Gastrocnemius medialis (tissue), 4 donors: ENCODE measurements at regions not wholly inside any gene's neighbourhood (a gene's known extent, or its start where the extent isn't known, plus 50 kb on each side); places are given as distances from the start of the nearest gene placed in this dataset.

Source experiments
- POLR2A ChIP-seq, 2 donors: fragments of 450-650 bp; IDR thresholded peaks; one replicate each; pipeline ENCODE4 v1.6.1; 2017; ENCODE audit warnings: antibody characterized with exemption in 2 of 2, mild to moderate bottlenecking in 2 of 2, moderate library complexity in 2 of 2
- TF ChIP-seq, protein P1 (sequence below), 5 experiments: fragments of 450-650 bp in 3 of 5; fragments of 200-600 bp in 2 of 5; sonication (generic) in 2 of 5; IDR thresholded peaks in 4 of 5; conservative IDR thresholded peaks in 1 of 5; 1 replicate in 4 of 5; 2 replicates in 1 of 5; pipeline ENCODE4 v1.5.1; 2016 to 2019; ENCODE audit warnings: antibody characterized with exemption in 5 of 5, mild to moderate bottlenecking in 3 of 5, moderate library complexity in 3 of 5

DNA sequence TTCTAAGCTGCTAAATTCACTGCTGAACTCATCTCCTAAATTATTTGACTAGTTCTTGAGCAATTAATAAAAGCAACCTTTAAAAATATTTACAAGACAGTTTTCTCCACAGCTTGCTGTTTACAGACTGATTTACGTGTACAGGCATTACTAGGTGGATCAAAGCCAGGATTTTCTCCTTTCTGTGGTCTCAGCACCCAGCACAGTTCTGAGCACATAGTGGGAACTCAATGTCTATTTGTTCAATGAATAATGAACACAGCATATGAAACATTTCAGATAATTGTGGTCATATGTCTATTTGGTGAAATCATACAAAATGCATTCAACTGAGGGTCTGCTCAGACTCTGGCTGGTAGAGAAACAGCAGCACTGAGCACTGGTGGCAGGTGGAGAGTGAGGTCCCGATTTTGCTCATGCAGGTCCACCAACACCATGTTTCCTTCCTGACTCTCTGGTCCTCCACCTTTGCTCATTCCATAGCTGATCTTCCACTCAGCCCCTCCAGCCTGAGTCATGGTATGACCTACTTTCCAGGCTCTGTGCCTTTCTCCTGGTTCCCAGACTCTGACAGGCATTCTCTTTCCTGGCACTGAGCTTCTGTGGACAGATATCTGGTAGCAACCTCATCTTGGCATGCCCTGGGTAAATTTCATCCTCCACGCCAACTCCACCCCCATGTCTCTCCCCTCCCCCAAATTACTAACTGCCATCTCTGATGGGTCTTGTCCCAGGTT lies 311.3 kb downstream of the TGFB2 start:
- TF ChIP-seq, protein P1, sequence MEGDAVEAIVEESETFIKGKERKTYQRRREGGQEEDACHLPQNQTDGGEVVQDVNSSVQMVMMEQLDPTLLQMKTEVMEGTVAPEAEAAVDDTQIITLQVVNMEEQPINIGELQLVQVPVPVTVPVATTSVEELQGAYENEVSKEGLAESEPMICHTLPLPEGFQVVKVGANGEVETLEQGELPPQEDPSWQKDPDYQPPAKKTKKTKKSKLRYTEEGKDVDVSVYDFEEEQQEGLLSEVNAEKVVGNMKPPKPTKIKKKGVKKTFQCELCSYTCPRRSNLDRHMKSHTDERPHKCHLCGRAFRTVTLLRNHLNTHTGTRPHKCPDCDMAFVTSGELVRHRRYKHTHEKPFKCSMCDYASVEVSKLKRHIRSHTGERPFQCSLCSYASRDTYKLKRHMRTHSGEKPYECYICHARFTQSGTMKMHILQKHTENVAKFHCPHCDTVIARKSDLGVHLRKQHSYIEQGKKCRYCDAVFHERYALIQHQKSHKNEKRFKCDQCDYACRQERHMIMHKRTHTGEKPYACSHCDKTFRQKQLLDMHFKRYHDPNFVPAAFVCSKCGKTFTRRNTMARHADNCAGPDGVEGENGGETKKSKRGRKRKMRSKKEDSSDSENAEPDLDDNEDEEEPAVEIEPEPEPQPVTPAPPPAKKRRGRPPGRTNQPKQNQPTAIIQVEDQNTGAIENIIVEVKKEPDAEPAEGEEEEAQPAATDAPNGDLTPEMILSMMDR (IDR thresholded peaks at IDR 0.05 in 4 of 5, conservative IDR thresholded peaks at IDR 0.05 in 1 of 5), result no peak
- no peak for TF ChIP-seq POLR2A (IDR thresholded peaks at IDR 0.05)
